ENCODE measurements at regions not wholly inside any gene's neighbourhood (a gene's known extent, or its start where the extent isn't known, plus 50 kb on each side); places are given as distances from the start of the nearest gene placed in this dataset.
A peak's percentile ranks its signal among the peaks of the same experiment; 100 is the strongest.
"Not testable (repeated sequence)": the region's sequence is repeated elsewhere in the genome, so short reads cannot be mapped to it uniquely, and the experiment has no call there.

DNA sequence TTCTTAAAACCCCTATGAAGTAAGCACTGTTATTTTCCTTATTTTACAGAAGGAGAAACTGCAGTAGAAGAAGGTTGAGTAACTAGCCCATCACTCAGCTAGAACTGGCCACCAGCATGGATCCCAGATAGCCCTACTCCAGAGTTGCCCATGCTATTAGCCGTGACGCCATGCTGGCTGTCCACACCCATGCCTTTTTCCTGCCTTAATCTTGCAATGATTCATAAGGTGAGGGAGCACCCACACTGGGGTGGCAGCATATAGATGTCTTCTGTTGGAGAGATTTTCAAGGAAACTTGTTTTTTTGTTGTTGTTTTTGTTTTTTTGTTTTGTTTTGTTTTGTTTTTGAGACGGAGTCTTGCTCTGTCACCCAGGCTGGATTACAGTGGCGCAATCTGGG lies 204.1 kb upstream of the HAAO start:
- Histone ChIP-seq H3K4me3 (no peak overlapping the region), H3K27me3 (no peaks in the 10 kb centered on the region), H3K27ac (no peak overlapping the region), H3K36me3 (no peaks in the 10 kb centered on the region), H3K4me1 (peaks cover 0 to 26% (median 23%) of the 10 kb centered on the region in 4 donors), H3K9me3 (no peaks in the 10 kb centered on the region)
- DNase-seq, result no peak
- intact Hi-C loops (cut with DNase I; ENCODE audit: low total_unique reads) (no loop called here), in situ Hi-C loops (cut with MboI; ENCODE audit: low pct_ligation_motif_present in 1 of 4, low pct_unique_long_range_greater_than_20kb in 1 of 4, low sequenced_read_pairs in 3 of 4) (no loop called here)
- 87 to 93% methylated on average over 4 of the region's 4 CpGs for WGBS, 2 donors (ENCODE audit: low coverage in 1 of 2)
- TF ChIP-seq, protein P1, sequence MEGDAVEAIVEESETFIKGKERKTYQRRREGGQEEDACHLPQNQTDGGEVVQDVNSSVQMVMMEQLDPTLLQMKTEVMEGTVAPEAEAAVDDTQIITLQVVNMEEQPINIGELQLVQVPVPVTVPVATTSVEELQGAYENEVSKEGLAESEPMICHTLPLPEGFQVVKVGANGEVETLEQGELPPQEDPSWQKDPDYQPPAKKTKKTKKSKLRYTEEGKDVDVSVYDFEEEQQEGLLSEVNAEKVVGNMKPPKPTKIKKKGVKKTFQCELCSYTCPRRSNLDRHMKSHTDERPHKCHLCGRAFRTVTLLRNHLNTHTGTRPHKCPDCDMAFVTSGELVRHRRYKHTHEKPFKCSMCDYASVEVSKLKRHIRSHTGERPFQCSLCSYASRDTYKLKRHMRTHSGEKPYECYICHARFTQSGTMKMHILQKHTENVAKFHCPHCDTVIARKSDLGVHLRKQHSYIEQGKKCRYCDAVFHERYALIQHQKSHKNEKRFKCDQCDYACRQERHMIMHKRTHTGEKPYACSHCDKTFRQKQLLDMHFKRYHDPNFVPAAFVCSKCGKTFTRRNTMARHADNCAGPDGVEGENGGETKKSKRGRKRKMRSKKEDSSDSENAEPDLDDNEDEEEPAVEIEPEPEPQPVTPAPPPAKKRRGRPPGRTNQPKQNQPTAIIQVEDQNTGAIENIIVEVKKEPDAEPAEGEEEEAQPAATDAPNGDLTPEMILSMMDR (IDR thresholded peaks at IDR 0.05), result no peak
- no peak for TF ChIP-seq POLR2A (IDR thresholded peaks at IDR 0.05)
- TF ChIP-seq EP300 (IDR thresholded peaks at IDR 0.05; ENCODE audit: low read depth), result no peak
- no peak for TF ChIP-seq POLR2AphosphoS5 (IDR thresholded peaks at IDR 0.05)

DNA sequence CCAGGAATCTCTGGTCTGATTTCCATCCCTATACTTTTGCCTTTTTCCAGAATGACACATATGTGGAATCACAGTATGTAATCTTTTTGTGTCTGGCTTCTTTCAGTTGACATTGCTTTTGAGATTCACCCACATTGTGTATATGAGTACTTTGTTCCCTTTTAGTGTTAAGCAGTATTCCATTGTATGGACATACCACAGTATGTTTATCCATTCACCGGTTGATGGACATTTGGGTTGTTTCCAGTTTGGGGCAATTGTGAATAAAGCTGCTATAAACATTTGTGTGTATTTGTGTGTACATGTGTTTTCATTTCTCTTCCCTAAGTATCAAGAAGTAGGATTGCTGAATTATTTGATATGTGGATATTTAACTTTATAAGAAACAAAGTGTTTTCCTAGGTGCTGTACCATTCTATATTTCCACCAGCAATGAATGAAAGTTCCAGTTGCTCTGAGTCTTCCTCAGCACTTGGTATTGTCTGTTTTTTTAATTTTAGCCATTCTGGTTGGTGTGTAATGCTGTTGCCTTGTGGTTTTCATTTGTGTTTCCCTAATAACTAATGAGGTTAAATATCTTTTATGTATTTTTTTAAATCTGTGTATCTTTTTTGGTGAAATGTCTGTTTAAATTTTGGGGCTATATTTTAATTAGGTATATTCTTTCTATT lies 203.5 kb upstream of the HAAO start:
- no peak for TF ChIP-seq EP300 (IDR thresholded peaks at IDR 0.05; ENCODE audit: low read depth)
- no peak for TF ChIP-seq POLR2A (IDR thresholded peaks at IDR 0.05)
- no peak for TF ChIP-seq POLR2AphosphoS5 (IDR thresholded peaks at IDR 0.05)
- no peak for DNase-seq
- no peak overlapping the region for H3K27ac ChIP-seq
- intact Hi-C loops (cut with DNase I; ENCODE audit: low total_unique reads) (no loop called here), in situ Hi-C loops (cut with MboI; ENCODE audit: low pct_ligation_motif_present in 1 of 4, low pct_unique_long_range_greater_than_20kb in 1 of 4, low sequenced_read_pairs in 3 of 4) (no loop called here)
- H3K4me3 ChIP-seq, result no peak overlapping the region
- peaks cover 0 to 23% (median 20%) of the 10 kb centered on the region in 4 donors for H3K4me1 ChIP-seq
- no peaks in the 10 kb centered on the region for H3K27me3 ChIP-seq
- no peaks in the 10 kb centered on the region for H3K9me3 ChIP-seq
- WGBS, 2 donors (ENCODE audit: low coverage in 1 of 2), result 94 to 100% methylated on average over 1 of the region's 1 CpG
- no peaks in the 10 kb centered on the region for H3K36me3 ChIP-seq

DNA sequence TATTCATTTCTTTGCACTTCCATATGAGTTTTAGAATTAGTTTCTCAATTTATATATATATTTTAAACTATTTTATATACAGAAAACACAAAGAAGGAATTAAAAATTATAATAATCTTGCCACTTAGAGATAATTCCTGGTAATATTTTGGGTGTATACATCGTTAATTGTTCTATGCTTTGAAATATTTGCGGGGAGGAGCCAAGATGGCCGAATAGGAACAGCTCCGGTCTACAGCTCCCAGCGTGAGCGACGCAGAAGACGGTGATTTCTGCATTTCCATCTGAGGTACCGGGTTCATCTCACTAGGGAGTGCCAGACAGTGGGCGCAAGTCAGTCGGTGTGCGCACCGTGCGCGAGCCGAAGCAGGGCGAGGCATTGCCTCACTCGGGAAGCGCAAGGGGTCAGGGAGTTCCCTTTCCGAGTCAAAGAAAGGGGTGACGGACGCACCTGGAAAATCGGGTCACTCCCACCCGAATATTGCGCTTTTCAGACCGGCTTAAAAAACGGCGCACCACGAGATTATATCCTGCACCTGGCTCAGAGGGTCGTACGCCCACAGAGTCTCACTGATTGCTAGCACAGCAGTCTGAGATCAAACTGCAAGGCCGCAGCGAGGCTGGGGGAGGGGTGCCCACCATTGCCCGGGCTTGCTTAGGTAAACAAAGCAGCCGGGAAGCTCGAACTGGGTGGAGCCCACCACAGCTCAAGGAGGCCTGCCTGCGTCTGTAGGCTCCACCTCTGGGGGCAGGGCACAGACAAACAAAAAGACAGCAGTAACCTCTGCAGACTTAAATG lies 197.1 kb upstream of the HAAO start:
- intact Hi-C loops (cut with DNase I; ENCODE audit: low total_unique reads); in situ Hi-C loops (cut with MboI; ENCODE audit: low pct_ligation_motif_present in 1 of 4, low pct_unique_long_range_greater_than_20kb in 1 of 4, low sequenced_read_pairs in 3 of 4); H3K27me3 ChIP-seq; H3K27ac ChIP-seq; H3K9me3 ChIP-seq; H3K4me3 ChIP-seq; H3K36me3 ChIP-seq; DNase-seq: not testable (repeated sequence)
- H3K4me1 ChIP-seq, result peaks cover 0 to 15% (median 7%) of the 10 kb centered on the region in 4 donors
- 78 to 95% methylated on average over 8 to 27 of the region's 37 CpGs for WGBS, 2 donors (ENCODE audit: low coverage in 1 of 2)

DNA sequence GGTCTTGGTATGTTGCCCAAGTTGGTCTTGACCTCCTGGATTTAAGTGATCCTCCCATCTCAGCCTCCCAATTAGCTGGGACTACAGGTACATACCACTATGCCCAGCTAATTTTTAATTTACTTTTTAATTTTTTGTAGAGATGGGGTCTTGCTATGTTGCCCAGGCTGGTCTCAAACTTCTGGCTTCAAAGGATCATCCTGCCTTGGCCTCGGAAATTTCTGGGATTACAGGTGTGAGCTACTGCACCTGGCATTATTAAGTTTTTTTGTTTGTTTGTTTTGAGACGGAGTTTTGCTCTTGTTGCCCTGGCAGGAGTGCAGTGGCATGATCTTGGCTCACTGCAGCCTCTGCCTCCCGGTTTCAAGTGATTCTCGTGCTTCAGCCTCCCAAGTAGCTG lies 195.7 kb upstream of the HAAO start:
- 63 to 78% methylated on average over 2 to 4 of the region's 4 CpGs for WGBS, 2 donors (ENCODE audit: low coverage in 1 of 2)
- peak overlapping the region in 1 of 4 donors; percentile 69 for H3K27ac ChIP-seq

DNA sequence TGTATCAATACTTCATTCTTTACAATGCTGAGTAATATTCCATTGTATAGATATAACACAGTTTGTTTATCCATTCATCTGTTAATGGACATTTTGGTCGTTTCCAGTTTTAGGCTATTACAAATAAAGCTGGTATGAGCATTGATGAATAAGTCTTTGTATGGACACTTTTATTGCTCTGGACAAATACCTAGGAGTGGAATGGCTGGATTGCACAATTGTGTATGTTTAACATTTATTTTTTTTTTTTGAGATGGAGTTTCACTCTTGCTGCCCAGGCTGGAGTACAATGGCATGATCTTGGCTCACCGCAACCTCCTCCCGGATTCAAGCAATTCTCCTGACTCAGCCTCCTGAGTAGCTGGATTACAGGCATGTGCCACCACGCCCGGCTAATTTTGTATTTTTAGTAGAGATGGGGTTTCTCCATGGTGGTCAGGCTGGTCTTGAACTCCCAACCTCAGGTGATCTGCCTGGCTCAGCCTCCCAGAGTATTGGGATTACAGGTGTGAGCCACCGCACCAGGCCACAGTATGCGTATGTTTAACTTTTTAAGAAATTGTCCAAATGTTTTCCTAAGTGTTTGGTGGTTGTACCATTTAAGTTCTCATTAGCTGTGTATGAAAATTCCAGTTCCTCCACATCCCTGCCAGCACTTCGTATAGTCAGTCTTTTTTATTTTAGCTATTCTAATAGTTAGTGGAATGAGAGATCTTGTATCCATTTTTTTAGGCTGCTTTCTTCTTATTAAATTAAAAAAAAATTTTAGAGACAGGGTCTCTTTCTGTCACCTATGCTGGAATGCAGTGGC lies 194.9 kb upstream of the HAAO start:
- DNase-seq, result no peak
- peaks cover 0 to 15% (median 7%) of the 10 kb centered on the region in 4 donors for H3K4me1 ChIP-seq
- in situ Hi-C loops (cut with MboI; ENCODE audit: low pct_ligation_motif_present in 1 of 4, low pct_unique_long_range_greater_than_20kb in 1 of 4, low sequenced_read_pairs in 3 of 4), result no loop called here
- no peaks in the 10 kb centered on the region for H3K27me3 ChIP-seq
- H3K27ac ChIP-seq, result peak overlapping the region in 2 of 4 donors; percentile 45 to 69
- H3K9me3 ChIP-seq, result no peaks in the 10 kb centered on the region
- WGBS, 2 donors (ENCODE audit: low coverage in 1 of 2), result 40 to 76% methylated on average over 2 to 8 of the region's 8 CpGs
- no peaks in the 10 kb centered on the region for H3K36me3 ChIP-seq
- no peak overlapping the region for H3K4me3 ChIP-seq
- intact Hi-C loops (cut with DNase I; ENCODE audit: low total_unique reads), result no loop called here
- TF ChIP-seq POLR2A (IDR thresholded peaks at IDR 0.05) (no peak), EP300 (IDR thresholded peaks at IDR 0.05; ENCODE audit: low read depth) (no peak), POLR2AphosphoS5 (IDR thresholded peaks at IDR 0.05) (no peak)
- TF ChIP-seq, protein P1 (IDR thresholded peaks at IDR 0.05), result no peak

More for the DNA sequence above, 195.7 kb upstream of the HAAO start:
- H3K9me3 ChIP-seq; in situ Hi-C loops (cut with MboI; ENCODE audit: low pct_ligation_motif_present in 1 of 4, low pct_unique_long_range_greater_than_20kb in 1 of 4, low sequenced_read_pairs in 3 of 4); DNase-seq; H3K36me3 ChIP-seq; H3K27me3 ChIP-seq; intact Hi-C loops (cut with DNase I; ENCODE audit: low total_unique reads); H3K4me3 ChIP-seq: not testable (repeated sequence)
- peaks cover 0 to 15% (median 7%) of the 10 kb centered on the region in 4 donors for H3K4me1 ChIP-seq

Data from transverse colon (tissue), 4 donors.